Panc1 (cell line): ENCODE measurements at regions not wholly inside any gene's neighbourhood (a gene's known extent, or its start where the extent isn't known, plus 50 kb on each side); places are given as distances from the start of the nearest gene placed in this dataset.

Experiments
- ATAC-seq: fragments of 200-7000 bp; cut with Tn5 transposase; 2 replicates; pipeline ENCODE4 v1.9.1; 2020; ENCODE audit warnings: mild to moderate bottlenecking, moderate library complexity
- BruUV-seq: library from RNA; stranded (reverse); fragments of 400-500 nt; replicated peaks from 2 replicates; lab custom pipeline; 2021; lab: Mats Ljungman, UMichigan
- CTCF ChIA-PET: fragments of 300-600 bp; sonication (Branson Sonifier 250); formaldehyde crosslinking; loops from one replicate; lab custom pipeline; 2022; ENCODE audit warnings: antibody characterized with exemption; lab: Charles Lee
- POLR2A ChIA-PET: fragments of 300-600 bp; sonication (Branson Sonifier 250); formaldehyde crosslinking; loops from one replicate; lab custom pipeline; 2022; ENCODE audit warnings: antibody characterized with exemption; lab: Charles Lee
- DNase-seq: peaks from one replicate; pipeline ENCODE4 v3.0.0-alpha.2; 2010; ENCODE audit warnings: low read depth, low spot score
- H3K27ac ChIP-seq: 2 replicates; pipeline ENCODE4 v1.5.1; 2011; ENCODE audit warnings: mild to moderate bottlenecking, low read length, inconsistent platforms
- H3K27me3 ChIP-seq: fragments of 200-500 bp; sonication (Bioruptor generic); 2 replicates; pipeline ENCODE4 v1.6.0; 2014; ENCODE audit warnings: low read length, inconsistent platforms; ENCODE audit not compliant: control insufficient read depth, insufficient read depth
- H3K36me3 ChIP-seq: fragments of 200-500 bp; sonication (Bioruptor generic); 2 replicates; pipeline ENCODE4 v1.5.1; 2014; ENCODE audit warnings: inconsistent platforms, mild to moderate bottlenecking, low read length, moderate library complexity; ENCODE audit not compliant: control insufficient read depth, insufficient read depth
- H3K4me1 ChIP-seq: 2 replicates; pipeline ENCODE4 v1.5.1; 2011; ENCODE audit warnings: inconsistent platforms, mild to moderate bottlenecking, low read length, moderate library complexity; ENCODE audit not compliant: control insufficient read depth, insufficient read depth
- H3K4me3 ChIP-seq, 2 experiments: 2 replicates each; pipeline ENCODE4 v1.5.1; 2011 to 2012; ENCODE audit warnings: low read depth in 2 of 2, low read length in 2 of 2, mild to moderate bottlenecking in 2 of 2, inconsistent platforms in 1 of 2, moderate library complexity in 1 of 2
- H3K9me3 ChIP-seq: fragments of 200-500 bp; sonication (Bioruptor generic); 2 replicates; pipeline ENCODE4 v1.5.1; 2014; ENCODE audit warnings: low read depth, mild to moderate bottlenecking, inconsistent platforms, low read length, moderate library complexity; ENCODE audit not compliant: control insufficient read depth, insufficient read depth
- CTCF ChIP-seq: fragments of 450-650 bp; IDR thresholded peaks from 2 replicates; pipeline ENCODE4 v1.5.1; 2017; ENCODE audit warnings: mild to moderate bottlenecking
- POLR2AphosphoS5 ChIP-seq: IDR thresholded peaks from 2 replicates; pipeline ENCODE4 v1.6.1; 2012; ENCODE audit warnings: mild to moderate bottlenecking, low read depth, low read length, moderate library complexity
- SIN3A ChIP-seq: IDR thresholded peaks from 2 replicates; pipeline ENCODE4 v1.6.1; 2012; ENCODE audit warnings: low read depth, mild to moderate bottlenecking, low read length, moderate library complexity, borderline replicate concordance; ENCODE audit not compliant: insufficient read depth
- TCF7L2 ChIP-seq: IDR thresholded peaks from 2 replicates; pipeline ENCODE4 v1.6.1; 2011; ENCODE audit warnings: mild to moderate bottlenecking, low read depth, low read length, inconsistent platforms
- in situ Hi-C: cut with HindIII; loops from 2 replicates; pipeline ENCODE4 v1.10.0; 2016; ENCODE audit warnings: low sequenced_read_pairs, low pct_unique_long_range_greater_than_20kb
- intact Hi-C: fragments of 100-400 bp; cut with micrococcal nuclease; formaldehyde crosslinking; loops from one replicate; pipeline ENCODE4 v1.10.0; 2022; ENCODE audit not compliant: unreplicated experiment
- TF ChIP-seq, protein P1 (sequence below), 2 experiments: IDR thresholded peaks; 2 replicates each; pipeline ENCODE4 v1.6.1; 2011 to 2012; ENCODE audit warnings: low read depth in 2 of 2, control low read depth in 1 of 2, low read length in 1 of 2, mild to moderate bottlenecking in 1 of 2, moderate library complexity in 1 of 2; ENCODE audit not compliant: insufficient read depth in 1 of 2

DNA sequence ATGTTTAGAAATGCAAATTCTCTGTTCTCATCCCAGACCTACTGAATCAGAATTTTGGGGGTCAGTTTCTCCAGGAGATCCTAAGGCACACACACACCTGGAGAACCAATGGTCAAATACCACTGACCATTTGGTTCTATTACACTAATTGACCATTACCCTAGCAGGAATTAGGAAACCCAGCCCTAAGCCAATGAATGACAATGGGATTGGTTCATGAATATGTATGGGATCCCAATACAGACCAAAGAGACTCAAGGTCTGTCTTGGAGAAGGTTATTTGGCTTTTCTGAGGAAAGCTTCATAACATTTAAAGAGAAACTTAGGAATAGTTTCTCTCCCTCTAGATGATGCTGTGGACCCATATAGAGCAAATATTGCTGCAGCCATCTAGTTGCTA is 317.0 kb downstream of the BMPER start:
- H3K27ac ChIP-seq, result no peak overlapping the region
- no peaks in the 10 kb centered on the region for H3K9me3 ChIP-seq
- ATAC-seq (no peak), DNase-seq (no peak)
- H3K36me3 ChIP-seq, result no peaks in the 10 kb centered on the region
- in situ Hi-C loops, result no loop called here
- TF ChIP-seq CTCF (no peak), SIN3A (no peak), POLR2AphosphoS5 (no peak), TCF7L2 (no peak)
- TF ChIP-seq, protein P1, sequence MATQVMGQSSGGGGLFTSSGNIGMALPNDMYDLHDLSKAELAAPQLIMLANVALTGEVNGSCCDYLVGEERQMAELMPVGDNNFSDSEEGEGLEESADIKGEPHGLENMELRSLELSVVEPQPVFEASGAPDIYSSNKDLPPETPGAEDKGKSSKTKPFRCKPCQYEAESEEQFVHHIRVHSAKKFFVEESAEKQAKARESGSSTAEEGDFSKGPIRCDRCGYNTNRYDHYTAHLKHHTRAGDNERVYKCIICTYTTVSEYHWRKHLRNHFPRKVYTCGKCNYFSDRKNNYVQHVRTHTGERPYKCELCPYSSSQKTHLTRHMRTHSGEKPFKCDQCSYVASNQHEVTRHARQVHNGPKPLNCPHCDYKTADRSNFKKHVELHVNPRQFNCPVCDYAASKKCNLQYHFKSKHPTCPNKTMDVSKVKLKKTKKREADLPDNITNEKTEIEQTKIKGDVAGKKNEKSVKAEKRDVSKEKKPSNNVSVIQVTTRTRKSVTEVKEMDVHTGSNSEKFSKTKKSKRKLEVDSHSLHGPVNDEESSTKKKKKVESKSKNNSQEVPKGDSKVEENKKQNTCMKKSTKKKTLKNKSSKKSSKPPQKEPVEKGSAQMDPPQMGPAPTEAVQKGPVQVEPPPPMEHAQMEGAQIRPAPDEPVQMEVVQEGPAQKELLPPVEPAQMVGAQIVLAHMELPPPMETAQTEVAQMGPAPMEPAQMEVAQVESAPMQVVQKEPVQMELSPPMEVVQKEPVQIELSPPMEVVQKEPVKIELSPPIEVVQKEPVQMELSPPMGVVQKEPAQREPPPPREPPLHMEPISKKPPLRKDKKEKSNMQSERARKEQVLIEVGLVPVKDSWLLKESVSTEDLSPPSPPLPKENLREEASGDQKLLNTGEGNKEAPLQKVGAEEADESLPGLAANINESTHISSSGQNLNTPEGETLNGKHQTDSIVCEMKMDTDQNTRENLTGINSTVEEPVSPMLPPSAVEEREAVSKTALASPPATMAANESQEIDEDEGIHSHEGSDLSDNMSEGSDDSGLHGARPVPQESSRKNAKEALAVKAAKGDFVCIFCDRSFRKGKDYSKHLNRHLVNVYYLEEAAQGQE (IDR thresholded peaks at IDR 0.05; ENCODE audit: insufficient read depth in 1 of 2, low read depth in 2 of 2, low read length in 1 of 2), result no peak
- no peaks in the 10 kb centered on the region for H3K27me3 ChIP-seq
- intact Hi-C loops, result no loop called here
- no peak overlapping the region for H3K4me3 ChIP-seq
- BruUV-seq, result no TSS peak
- H3K4me1 ChIP-seq, result no peaks in the 10 kb centered on the region
- CTCF ChIA-PET, result no interaction called here
- POLR2A ChIA-PET, result no interaction called here

GRCh38 chr7:34222722-34223121 is 317.4 kb downstream of the BMPER start:
- in situ Hi-C loops (no loop called here), intact Hi-C loops (no loop called here)
- Histone ChIP-seq H3K36me3 (no peaks in the 10 kb centered on the region), H3K4me3 (no peak overlapping the region), H3K9me3 (no peaks in the 10 kb centered on the region), H3K27ac (no peak overlapping the region), H3K27me3 (no peaks in the 10 kb centered on the region), H3K4me1 (no peaks in the 10 kb centered on the region)
- TF ChIP-seq TCF7L2 (no peak), POLR2AphosphoS5 (no peak), SIN3A (no peak), CTCF (no peak)
- TF ChIP-seq, protein P1 (IDR thresholded peaks at IDR 0.05; ENCODE audit: insufficient read depth in 1 of 2, low read depth in 2 of 2, low read length in 1 of 2), result no peak
- CTCF ChIA-PET, result no interaction called here
- POLR2A ChIA-PET, result no interaction called here
- ATAC-seq, result no peak
- no peak for DNase-seq
- BruUV-seq, result no TSS peak
